GM19023 (cell line): ENCODE measurements at regions not wholly inside any gene's neighbourhood (a gene's known extent, or its start where the extent isn't known, plus 50 kb on each side); places are given as distances from the start of the nearest gene placed in this dataset.
A peak's percentile ranks its signal among the peaks of the same experiment; 100 is the strongest.
"Not testable (repeated sequence)": the region's sequence is repeated elsewhere in the genome, so short reads cannot be mapped to it uniquely, and the experiment has no call there.

Experiments
- ATAC-seq: cut with Tn5 transposase; IDR thresholded peaks from one replicate; pipeline ENCODE4 v1.9.1; 2021; ENCODE audit warnings: mild to moderate bottlenecking, moderate library complexity; ENCODE audit not compliant: unreplicated experiment

DNA sequence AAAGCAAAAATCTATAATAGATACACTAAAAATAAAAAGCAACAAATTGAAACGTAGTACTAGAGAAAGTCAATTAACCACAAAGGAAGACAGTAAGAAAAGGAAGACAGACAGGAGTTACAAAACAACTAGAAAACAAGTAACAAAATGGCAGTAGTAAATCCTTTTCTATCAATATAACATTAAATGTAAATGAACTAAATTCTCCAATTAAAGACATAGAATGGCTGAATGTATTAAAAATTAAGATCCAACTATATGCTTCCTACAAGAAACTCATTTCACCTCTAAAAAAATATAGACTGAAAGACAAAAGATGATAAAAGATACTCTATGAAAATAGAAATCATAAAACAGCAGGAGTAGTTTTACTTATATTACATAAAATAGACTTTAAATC is 79.1 kb downstream of the CTH start:
- no peak for ATAC-seq

- ATAC-seq = no peak
Observed at GRCh38 chr1:70495370-70495769, 84.3 kb downstream of the CTH start.

- ATAC-seq = no peak
Observed at GRCh38 chr1:70496181-70496580, 85.1 kb downstream of the CTH start.

GRCh38 chr1:70497152-70497551 is 86.1 kb downstream of the CTH start:
- no peak for ATAC-seq

DNA sequence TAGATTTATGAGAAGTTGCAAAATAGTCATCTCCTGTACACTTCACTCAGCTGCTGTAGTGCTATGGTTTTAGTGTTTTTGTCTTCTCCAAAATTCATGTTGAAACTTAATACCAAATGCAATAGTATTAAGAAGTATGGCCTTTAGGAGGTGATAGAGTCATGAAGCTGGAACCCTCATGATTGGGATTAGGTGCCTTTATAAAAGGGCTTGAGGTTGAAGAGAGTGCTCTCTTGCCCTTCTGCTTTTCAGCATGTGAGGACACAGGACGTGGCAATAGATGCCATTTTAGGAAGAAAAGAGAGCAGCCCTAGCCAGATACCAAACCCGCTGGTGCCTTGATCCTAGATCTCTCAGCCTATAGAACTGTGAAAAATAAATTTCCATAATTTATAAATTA is 87.6 kb downstream of the CTH start:
- ATAC-seq = no peak

DNA sequence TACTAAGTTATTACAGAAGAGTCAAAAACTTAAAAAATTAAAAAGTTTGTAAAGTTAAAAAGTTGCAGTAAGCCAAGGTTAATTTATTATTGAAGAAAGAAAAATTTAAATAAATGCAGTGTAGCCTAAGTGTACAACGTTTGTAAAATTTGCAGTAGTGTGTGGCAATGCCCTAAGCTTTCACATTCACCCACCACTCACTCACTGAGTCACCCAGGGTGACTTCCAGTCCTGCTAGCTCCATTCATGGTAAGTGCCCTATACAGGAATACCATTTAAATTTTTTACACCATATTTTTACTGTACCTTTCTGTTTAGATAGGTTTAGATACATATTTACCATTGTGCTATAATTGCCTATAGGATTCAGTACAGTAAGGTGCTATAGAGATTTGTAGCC is 88.6 kb downstream of the CTH start:
- ATAC-seq = no peak

- ATAC-seq = no peak
Observed at GRCh38 chr1:70503358-70503757, 92.3 kb downstream of the CTH start.

DNA sequence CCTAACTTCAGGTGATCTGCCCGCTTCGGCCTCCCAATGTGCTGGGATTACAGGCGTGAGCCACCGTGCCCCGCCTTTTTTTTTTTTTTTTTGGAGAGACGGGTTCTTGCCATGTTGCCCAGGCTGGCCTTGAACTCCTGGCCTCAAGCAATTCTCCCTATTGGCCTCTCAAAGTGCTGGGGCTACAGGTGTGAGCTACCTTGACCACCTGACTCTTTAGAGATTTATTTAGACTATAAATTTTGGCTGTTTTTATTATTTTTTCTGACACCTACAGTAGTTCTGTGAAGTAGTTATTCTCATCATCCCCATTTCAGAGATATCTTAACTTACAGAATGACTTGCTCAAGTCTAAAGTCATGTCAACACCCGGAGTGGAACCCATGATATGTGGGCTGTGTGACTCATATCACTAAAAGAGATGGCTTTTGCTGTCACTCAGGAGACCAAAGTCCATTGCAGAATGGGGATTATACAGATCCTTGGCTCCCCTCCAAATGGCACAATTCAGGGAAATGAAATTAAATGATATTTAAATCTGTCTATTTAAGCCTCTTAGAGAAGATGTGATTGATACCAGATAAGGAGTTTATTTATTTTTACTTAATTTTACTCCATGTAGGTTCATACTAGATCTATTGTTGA is 93.2 kb downstream of the CTH start:
- peak; percentile 97 for ATAC-seq

DNA sequence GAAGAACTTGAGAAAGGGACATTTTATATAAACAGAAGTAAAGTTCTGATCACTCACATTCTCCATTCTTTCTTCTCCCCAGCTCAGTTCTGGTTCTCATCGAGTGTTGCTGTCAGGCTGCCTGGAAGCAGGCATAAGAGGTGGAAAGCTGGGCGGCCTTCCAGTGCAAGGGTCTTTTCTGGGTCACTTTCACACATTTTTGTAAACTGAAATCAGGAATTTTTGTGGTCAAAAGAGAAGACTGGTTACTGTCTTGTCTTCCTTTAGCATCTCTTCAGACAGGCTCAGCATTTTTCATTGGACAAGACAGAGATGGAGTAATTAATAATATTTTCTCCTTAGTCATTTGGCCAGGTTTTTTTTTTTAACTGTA is 93.7 kb downstream of the CTH start:
- peak; percentile 27 for ATAC-seq

- ATAC-seq = not testable (repeated sequence)
Observed at GRCh38 chr1:70507991-70508390, 96.9 kb downstream of the CTH start.

- peak; percentile 86 for ATAC-seq
Observed at GRCh38 chr1:70509996-70510876, 99.2 kb downstream of the CTH start.

- peak; percentile 59 for ATAC-seq
Observed at GRCh38 chr1:70517444-70517843, 106.4 kb downstream of the CTH start.

- peak; percentile 10 for ATAC-seq
Observed at GRCh38 chr1:70518106-70518505, 107.0 kb downstream of the CTH start.

- ATAC-seq = peak; percentile 71
Observed at GRCh38 chr1:70528590-70529333, 117.7 kb downstream of the CTH start.

GRCh38 chr1:70536708-70537366 is 125.8 kb downstream of the CTH start:
- no peak for ATAC-seq

- no peak for ATAC-seq
Observed at GRCh38 chr1:70537788-70538187, 126.7 kb downstream of the CTH start.

GRCh38 chr1:70542030-70542429 is 131.0 kb downstream of the CTH start:
- no peak for ATAC-seq

GRCh38 chr1:70542856-70543255 is 131.8 kb downstream of the CTH start:
- ATAC-seq = no peak

GRCh38 chr1:70546726-70547125 is 135.7 kb downstream of the CTH start:
- no peak for ATAC-seq

GRCh38 chr1:70552662-70553566 is 141.8 kb downstream of the CTH start:
- no peak for ATAC-seq
